ENCODE measurements at regions not wholly inside any gene's neighbourhood (a gene's known extent, or its start where the extent isn't known, plus 50 kb on each side); places are given as distances from the start of the nearest gene placed in this dataset.

GRCh38 chr16:25390761-25391160, 133.1 kb upstream of the ZKSCAN2 start:
- no peak overlapping the region for H3K27ac ChIP-seq
- no peak overlapping the region for H3K4me3 ChIP-seq
- no peaks in the 10 kb centered on the region for H3K36me3 ChIP-seq
- H3K9me3 ChIP-seq = no peaks in the 10 kb centered on the region
- ATAC-seq (no peak), DNase-seq (no peak)
- H3K27me3 ChIP-seq = no peaks in the 10 kb centered on the region
- TF ChIP-seq CTCF (IDR thresholded peaks at IDR 0.05) = no peak
- intact Hi-C loops (cut with DNase I) = no loop called here
- no peaks in the 10 kb centered on the region for H3K4me1 ChIP-seq

GRCh38 chr16:25374556-25374955, 116.9 kb upstream of the ZKSCAN2 start:
- no peak for TF ChIP-seq CTCF (IDR thresholded peaks at IDR 0.05)
- Histone ChIP-seq H3K9me3 (no peaks in the 10 kb centered on the region), H3K4me1 (no peaks in the 10 kb centered on the region), H3K27me3 (no peaks in the 10 kb centered on the region), H3K4me3 (no peak overlapping the region), H3K27ac (no peak overlapping the region), H3K36me3 (no peaks in the 10 kb centered on the region)
- ATAC-seq (no peak), DNase-seq (no peak)
- intact Hi-C loops (cut with DNase I) = no loop called here

GRCh38 chr16:25372716-25373115, 115.1 kb upstream of the ZKSCAN2 start:
- Histone ChIP-seq H3K4me3 (no peak overlapping the region), H3K9me3 (no peaks in the 10 kb centered on the region), H3K27ac (no peak overlapping the region), H3K4me1 (no peaks in the 10 kb centered on the region), H3K36me3 (no peaks in the 10 kb centered on the region), H3K27me3 (no peaks in the 10 kb centered on the region)
- ATAC-seq = no peak
- no peak for DNase-seq
- intact Hi-C loops (cut with DNase I) = no loop called here
- no peak for TF ChIP-seq CTCF (IDR thresholded peaks at IDR 0.05)

- ATAC-seq = no peak
These were observed 113.7 kb upstream of the ZKSCAN2 start for GRCh38 chr16:25371342-25371741.

GRCh38 chr16:25370541-25370940, 112.9 kb upstream of the ZKSCAN2 start:
- Histone ChIP-seq H3K4me1 (no peaks in the 10 kb centered on the region), H3K4me3 (no peak overlapping the region), H3K27me3 (no peaks in the 10 kb centered on the region), H3K27ac (no peak overlapping the region), H3K9me3 (no peaks in the 10 kb centered on the region), H3K36me3 (no peaks in the 10 kb centered on the region)
- ATAC-seq = no peak
- DNase-seq = no peak
- no peak for TF ChIP-seq CTCF (IDR thresholded peaks at IDR 0.05)
- intact Hi-C loops (cut with DNase I) = no loop called here

More at GRCh38 chr16:25371342-25371741, 113.7 kb upstream of the ZKSCAN2 start:
- Histone ChIP-seq H3K27me3 (no peaks in the 10 kb centered on the region), H3K9me3 (no peaks in the 10 kb centered on the region), H3K4me1 (no peaks in the 10 kb centered on the region), H3K27ac (no peak overlapping the region), H3K4me3 (no peak overlapping the region), H3K36me3 (no peaks in the 10 kb centered on the region)
- no peak for TF ChIP-seq CTCF (IDR thresholded peaks at IDR 0.05)
- intact Hi-C loops (cut with DNase I) = no loop called here
- DNase-seq = no peak
